ENCODE measurements at regions not wholly inside any gene's neighbourhood (a gene's known extent, or its start where the extent isn't known, plus 50 kb on each side); places are given as distances from the start of the nearest gene placed in this dataset.

DNA sequence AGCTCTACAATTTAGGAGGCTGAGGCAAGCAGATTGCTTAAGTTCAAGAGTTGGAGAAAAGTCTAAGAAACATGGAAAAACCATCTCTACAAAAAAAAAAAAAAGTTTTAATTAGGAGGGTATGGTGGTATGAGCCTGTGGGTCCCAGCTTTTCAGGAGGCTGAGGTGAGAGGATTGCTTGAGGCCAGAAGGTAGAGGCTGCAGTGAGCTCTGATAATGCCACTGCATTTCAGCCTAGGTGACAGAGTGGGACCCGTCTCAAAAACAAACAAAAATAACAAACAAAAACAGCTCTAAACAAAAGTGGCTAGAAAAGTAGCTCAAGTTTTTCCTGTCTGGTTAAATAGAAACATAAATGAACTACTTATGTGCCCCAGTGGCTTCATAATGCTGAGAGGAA is 2133.6 kb upstream of the DEFB115 start:
- no peak for DNase-seq (ENCODE audit: low read depth)
- in situ Hi-C loops (cut with HindIII; ENCODE audit: low sequenced_read_pairs), result no loop called here
- TF ChIP-seq, protein P1, sequence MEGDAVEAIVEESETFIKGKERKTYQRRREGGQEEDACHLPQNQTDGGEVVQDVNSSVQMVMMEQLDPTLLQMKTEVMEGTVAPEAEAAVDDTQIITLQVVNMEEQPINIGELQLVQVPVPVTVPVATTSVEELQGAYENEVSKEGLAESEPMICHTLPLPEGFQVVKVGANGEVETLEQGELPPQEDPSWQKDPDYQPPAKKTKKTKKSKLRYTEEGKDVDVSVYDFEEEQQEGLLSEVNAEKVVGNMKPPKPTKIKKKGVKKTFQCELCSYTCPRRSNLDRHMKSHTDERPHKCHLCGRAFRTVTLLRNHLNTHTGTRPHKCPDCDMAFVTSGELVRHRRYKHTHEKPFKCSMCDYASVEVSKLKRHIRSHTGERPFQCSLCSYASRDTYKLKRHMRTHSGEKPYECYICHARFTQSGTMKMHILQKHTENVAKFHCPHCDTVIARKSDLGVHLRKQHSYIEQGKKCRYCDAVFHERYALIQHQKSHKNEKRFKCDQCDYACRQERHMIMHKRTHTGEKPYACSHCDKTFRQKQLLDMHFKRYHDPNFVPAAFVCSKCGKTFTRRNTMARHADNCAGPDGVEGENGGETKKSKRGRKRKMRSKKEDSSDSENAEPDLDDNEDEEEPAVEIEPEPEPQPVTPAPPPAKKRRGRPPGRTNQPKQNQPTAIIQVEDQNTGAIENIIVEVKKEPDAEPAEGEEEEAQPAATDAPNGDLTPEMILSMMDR (IDR thresholded peaks at IDR 0.05; ENCODE audit: low read depth, low read length, missing control alignments), result no peak
- no peak overlapping the region for H3K4me3 ChIP-seq (ENCODE audit: low read depth, low read length)
